ENCODE measurements at regions not wholly inside any gene's neighbourhood (a gene's known extent, or its start where the extent isn't known, plus 50 kb on each side); places are given as distances from the start of the nearest gene placed in this dataset.

DNA sequence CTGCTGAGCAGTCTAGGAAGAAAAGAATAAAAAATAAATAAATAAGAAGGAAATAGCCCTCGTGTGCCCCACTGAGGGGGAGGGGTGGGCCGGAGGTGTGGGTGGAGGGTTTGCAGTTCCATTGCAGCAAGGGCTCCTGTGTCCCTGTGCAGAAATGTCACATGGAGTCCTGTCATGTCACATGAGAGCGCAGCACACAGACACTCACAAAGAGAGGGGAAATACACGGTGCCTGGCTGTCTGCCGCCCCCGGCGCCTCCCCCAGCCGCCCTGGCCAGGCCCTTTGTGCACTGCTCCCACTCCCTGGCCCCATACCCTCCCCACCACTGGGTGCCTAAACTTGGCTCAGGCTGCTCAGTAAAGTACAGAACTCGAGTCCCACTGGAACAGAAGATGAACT is 55.6 kb upstream of the SPTLC1 start:
- Histone ChIP-seq H3K36me3 (ENCODE audit: control insufficient read depth, insufficient read depth, low read length) (no peaks in the 10 kb centered on the region), H2AFZ (ENCODE audit: low read length) (no peak overlapping the region), H3K79me2 (ENCODE audit: control insufficient read depth, insufficient read depth, low read length) (no peaks in the 10 kb centered on the region), H3K4me1 (ENCODE audit: control insufficient read depth, extremely low read depth, insufficient read depth, low read length) (no peaks in the 10 kb centered on the region), H3K27me3 (ENCODE audit: control insufficient read depth, insufficient read depth, low read length) (peaks cover 4% of the 10 kb centered on the region), H3K27ac (ENCODE audit: insufficient read depth, low read length) (no peak overlapping the region), H3K9me3 (ENCODE audit: control insufficient read depth, insufficient read depth, low read depth, low read length) (no peaks in the 10 kb centered on the region), H3K4me2 (ENCODE audit: extremely low read depth, insufficient read depth, low read length) (no peak overlapping the region), H3K4me3 (replicated peaks in 1 of 4; ENCODE audit: control extremely low read depth in 1 of 4, insufficient read depth in 1 of 4, low read depth in 3 of 4, low read length in 4 of 4) (no peak overlapping the region), H4K20me1 (ENCODE audit: control insufficient read depth, extremely low read depth, insufficient read depth, low read length) (no peaks in the 10 kb centered on the region), H3K9ac (ENCODE audit: insufficient read depth, low read length) (no peak overlapping the region)
- no peak for DNase-seq (ENCODE audit: low read depth in 2 of 2)
- TF ChIP-seq, protein P1, sequence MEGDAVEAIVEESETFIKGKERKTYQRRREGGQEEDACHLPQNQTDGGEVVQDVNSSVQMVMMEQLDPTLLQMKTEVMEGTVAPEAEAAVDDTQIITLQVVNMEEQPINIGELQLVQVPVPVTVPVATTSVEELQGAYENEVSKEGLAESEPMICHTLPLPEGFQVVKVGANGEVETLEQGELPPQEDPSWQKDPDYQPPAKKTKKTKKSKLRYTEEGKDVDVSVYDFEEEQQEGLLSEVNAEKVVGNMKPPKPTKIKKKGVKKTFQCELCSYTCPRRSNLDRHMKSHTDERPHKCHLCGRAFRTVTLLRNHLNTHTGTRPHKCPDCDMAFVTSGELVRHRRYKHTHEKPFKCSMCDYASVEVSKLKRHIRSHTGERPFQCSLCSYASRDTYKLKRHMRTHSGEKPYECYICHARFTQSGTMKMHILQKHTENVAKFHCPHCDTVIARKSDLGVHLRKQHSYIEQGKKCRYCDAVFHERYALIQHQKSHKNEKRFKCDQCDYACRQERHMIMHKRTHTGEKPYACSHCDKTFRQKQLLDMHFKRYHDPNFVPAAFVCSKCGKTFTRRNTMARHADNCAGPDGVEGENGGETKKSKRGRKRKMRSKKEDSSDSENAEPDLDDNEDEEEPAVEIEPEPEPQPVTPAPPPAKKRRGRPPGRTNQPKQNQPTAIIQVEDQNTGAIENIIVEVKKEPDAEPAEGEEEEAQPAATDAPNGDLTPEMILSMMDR (conservative IDR thresholded peaks at IDR 0.05 in 1 of 2, IDR thresholded peaks at IDR 0.05 in 1 of 2; ENCODE audit: low read depth in 1 of 2, low read length in 2 of 2) = no peak
- no peak for TF ChIP-seq EZH2 (IDR thresholded peaks at IDR 0.05; ENCODE audit: low read length, missing control alignments)

DNA sequence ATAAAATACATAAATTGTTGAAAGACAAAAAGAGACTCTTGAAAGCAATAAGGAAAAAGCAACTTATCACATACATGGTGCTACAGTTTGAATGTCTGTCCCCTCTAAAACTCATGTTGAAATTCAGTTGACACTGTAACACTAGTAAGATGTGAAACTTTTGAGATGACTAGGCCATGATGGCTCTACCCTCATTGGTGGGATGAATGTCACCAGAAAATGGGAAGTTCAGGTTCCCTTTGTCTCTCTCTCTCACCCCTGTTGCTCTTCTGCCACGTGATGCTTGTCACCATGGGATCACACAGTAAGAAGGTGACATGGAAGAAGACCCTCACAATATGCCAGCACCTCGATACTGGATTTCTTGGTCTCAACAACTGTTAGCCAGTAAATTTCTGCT is 50.3 kb upstream of the SPTLC1 start:
- Histone ChIP-seq H3K9me3 (ENCODE audit: control insufficient read depth, insufficient read depth, low read depth, low read length) (no peaks in the 10 kb centered on the region), H3K4me2 (ENCODE audit: extremely low read depth, insufficient read depth, low read length) (no peak overlapping the region), H3K4me1 (ENCODE audit: control insufficient read depth, extremely low read depth, insufficient read depth, low read length) (no peaks in the 10 kb centered on the region), H3K36me3 (ENCODE audit: control insufficient read depth, insufficient read depth, low read length) (no peaks in the 10 kb centered on the region), H3K9ac (ENCODE audit: insufficient read depth, low read length) (no peak overlapping the region), H3K79me2 (ENCODE audit: control insufficient read depth, insufficient read depth, low read length) (no peaks in the 10 kb centered on the region), H3K27me3 (ENCODE audit: control insufficient read depth, insufficient read depth, low read length) (no peaks in the 10 kb centered on the region), H3K4me3 (replicated peaks in 1 of 4; ENCODE audit: control extremely low read depth in 1 of 4, insufficient read depth in 1 of 4, low read depth in 3 of 4, low read length in 4 of 4) (no peak overlapping the region), H4K20me1 (ENCODE audit: control insufficient read depth, extremely low read depth, insufficient read depth, low read length) (no peaks in the 10 kb centered on the region), H2AFZ (ENCODE audit: low read length) (no peak overlapping the region), H3K27ac (ENCODE audit: insufficient read depth, low read length) (no peak overlapping the region)
- DNase-seq (ENCODE audit: low read depth in 2 of 2) = no peak
- TF ChIP-seq EZH2 (IDR thresholded peaks at IDR 0.05; ENCODE audit: low read length, missing control alignments) = no peak
- TF ChIP-seq, protein P1 (conservative IDR thresholded peaks at IDR 0.05 in 1 of 2, IDR thresholded peaks at IDR 0.05 in 1 of 2; ENCODE audit: low read depth in 1 of 2, low read length in 2 of 2) = no peak

Measured in fibroblast of lung (primary cell).